NAMALWA (cell line): ENCODE measurements at regions not wholly inside any gene's neighbourhood (a gene's known extent, or its start where the extent isn't known, plus 50 kb on each side); places are given as distances from the start of the nearest gene placed in this dataset.
"Not testable (repeated sequence)": the region's sequence is repeated elsewhere in the genome, so short reads cannot be mapped to it uniquely, and the experiment has no call there.

Experiments used
- DNase-seq: peaks from one replicate; pipeline ENCODE4 v3.0.0-alpha.2; 2015; ENCODE audit warnings: low spot score

GRCh38 chr7:65453341-65454030 is 79.8 kb downstream of the ZNF92 start:
- DNase-seq: no peak

DNA sequence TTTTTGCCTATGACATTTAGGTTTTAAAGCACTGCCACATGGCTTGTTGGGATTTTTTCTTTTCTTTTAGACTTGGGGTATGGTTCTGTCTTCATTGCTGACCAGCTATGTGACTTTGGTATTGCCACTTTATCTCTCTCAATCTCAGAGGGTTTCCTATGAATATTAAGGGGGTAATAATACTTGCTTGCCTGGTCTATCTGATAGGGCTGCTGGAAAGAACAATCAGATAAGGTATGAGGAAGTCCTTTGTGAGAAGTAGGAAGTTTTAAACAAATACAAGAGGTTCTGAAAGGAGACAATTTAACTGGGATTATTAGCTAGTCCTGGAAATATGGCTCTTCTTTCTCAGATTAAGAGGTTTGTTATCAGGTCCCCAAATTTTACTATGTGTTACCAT is 80.8 kb downstream of the ZNF92 start:
- DNase-seq: no peak

DNA sequence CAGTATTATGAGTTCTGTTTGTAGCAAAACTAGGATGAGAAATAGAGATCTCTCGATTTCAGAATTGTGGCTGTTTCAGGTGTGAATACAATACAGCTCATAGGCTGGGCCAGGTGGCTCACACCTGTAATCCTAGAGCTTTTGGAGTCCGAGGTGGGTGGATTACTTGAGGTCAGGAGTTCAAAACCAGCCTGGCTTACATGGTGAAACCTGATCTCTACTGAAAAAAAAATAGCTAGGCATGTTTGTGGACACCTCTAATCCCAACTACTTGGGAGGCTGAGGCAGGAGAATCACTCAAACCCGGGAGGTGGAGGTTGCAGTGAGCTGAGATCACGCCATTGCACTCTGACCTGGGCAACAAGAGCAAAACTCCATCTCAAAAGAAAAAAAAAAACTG is 81.4 kb downstream of the ZNF92 start:
- DNase-seq: not testable (repeated sequence)

DNA sequence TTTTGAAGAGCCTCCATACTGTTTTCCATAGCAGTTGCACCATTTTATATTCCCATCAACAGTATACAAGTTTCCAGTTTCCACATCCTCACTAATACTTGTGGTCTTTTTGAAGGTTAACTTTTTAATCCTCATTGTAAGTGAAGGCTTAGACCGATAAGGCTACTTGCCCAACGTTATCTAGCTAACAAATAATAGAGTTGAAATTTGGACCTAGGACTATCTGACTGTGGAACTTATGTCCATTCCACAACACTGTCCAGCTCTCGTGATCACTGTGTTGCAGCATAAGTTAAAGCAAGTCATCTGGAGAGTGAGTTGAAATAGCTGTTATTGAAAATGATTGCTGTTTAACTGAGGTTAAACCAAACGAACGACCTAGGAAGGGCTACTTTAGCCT is 84.0 kb downstream of the ZNF92 start:
- no peak for DNase-seq

DNA sequence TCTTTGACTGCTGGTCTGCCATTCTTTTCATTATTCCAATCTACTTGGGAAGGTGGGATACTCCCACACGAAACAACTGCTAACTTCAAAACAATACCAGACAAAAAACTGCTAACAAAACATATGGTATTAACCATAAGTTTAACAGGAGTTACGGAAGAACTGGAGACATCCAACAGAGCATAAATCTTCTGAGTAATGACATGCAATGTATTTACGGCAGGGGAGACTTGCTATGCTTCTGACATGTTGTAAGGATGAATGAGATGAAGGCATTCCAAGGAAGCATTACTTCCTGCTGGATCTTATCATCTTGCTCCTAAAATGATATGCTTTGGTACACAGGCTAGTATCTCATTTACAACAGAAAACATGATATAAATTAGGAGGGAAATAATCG is 85.8 kb downstream of the ZNF92 start:
- no peak for DNase-seq

DNA sequence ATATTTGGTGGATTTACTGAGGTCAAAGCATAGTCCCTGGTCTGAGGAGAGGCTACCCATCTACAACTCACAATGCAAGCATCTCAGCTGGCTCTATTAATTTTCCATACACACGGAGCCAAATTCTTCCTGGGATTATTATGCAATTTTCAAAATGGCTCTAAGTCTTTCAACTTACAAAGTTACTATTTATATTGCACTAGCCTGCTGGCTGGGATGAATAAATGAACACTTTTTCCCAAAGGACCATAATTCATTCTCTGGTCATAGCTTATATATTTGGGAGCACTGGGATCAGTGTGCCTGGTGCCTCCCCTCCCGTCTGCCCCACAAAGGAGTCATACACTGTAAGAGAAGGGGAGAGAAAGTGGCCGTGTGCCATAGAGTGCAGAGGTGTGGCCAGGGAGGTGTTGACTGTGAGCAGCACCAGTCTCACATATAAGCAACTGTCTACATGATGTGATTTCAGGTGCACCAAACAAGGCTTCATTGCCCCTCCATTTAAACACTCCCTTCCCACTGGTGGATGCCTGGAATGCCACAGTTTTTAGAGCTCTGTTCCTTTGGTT is 88.6 kb downstream of the ZNF92 start:
- no peak for DNase-seq

GRCh38 chr7:65463184-65463583 is 89.5 kb downstream of the ZNF92 start:
- DNase-seq: no peak

GRCh38 chr7:65469919-65470558 is 96.4 kb downstream of the ZNF92 start:
- not testable (repeated sequence) for DNase-seq

- DNase-seq: no peak
These were observed 97.9 kb downstream of the ZNF92 start for GRCh38 chr7:65471587-65471986.

- no peak for DNase-seq
These were observed 101.5 kb downstream of the ZNF92 start for GRCh38 chr7:65475040-65475726.

GRCh38 chr7:65475734-65476319 is 102.2 kb downstream of the ZNF92 start:
- DNase-seq: peak; percentile 94

- peak; percentile 58 for DNase-seq
These were observed 103.7 kb downstream of the ZNF92 start for GRCh38 chr7:65477326-65477725.

- DNase-seq: no peak
These were observed 115.7 kb downstream of the ZNF92 start for GRCh38 chr7:65489260-65489767.

DNA sequence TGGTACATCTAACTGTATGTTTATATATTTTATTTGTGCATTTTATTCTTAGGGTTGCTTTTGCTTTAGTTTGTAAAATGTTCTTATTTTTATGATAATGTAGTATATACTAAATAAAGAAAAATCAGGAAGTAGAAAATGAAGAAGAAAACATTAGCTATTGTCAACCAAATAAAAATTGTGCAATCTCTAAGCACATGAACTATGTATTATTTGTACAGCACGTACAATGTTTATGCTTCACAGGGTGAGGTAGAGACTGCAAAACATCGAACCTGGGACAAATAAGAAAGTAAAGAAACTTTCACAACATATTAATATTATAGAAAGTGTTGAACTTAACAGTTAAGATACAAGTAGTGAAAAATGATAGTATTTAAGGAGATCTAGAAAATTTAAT is 123.0 kb downstream of the ZNF92 start:
- DNase-seq: not testable (repeated sequence)

DNA sequence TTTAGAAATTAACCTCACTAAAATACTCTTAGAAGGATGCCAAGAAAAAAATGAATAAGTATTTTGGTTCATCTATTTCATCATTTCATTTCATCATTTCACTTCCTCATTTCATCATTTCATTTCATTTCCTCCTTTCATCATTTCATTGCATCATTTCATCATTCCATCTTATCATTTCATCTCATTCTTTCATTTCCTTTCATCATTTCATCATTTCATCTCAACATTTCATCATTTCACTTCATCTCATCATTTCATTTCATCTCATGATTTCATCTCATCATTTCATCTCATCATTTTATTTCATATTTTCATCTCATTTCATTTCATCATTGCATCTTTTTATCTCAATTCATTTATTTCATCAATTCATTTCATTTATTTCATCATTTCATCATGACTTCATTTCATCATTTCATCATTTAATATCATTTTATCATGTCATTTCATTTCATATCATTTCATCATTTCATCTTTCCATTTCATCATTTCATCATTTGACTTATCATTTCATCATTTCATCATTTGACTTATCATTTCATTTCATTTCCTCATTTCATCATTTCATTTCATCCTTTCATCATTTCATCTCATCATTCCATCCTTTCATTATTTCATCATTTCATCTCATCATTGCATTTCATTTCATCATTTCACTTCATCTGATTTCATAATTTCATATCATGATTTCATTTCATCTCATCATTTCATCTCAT is 129.9 kb downstream of the ZNF92 start:
- peak; percentile 72 for DNase-seq

- DNase-seq: not testable (repeated sequence)
These were observed 131.1 kb downstream of the ZNF92 start for GRCh38 chr7:65504504-65505319.

GRCh38 chr7:65505320-65505633 is 131.6 kb downstream of the ZNF92 start:
- DNase-seq: not testable (repeated sequence)

DNA sequence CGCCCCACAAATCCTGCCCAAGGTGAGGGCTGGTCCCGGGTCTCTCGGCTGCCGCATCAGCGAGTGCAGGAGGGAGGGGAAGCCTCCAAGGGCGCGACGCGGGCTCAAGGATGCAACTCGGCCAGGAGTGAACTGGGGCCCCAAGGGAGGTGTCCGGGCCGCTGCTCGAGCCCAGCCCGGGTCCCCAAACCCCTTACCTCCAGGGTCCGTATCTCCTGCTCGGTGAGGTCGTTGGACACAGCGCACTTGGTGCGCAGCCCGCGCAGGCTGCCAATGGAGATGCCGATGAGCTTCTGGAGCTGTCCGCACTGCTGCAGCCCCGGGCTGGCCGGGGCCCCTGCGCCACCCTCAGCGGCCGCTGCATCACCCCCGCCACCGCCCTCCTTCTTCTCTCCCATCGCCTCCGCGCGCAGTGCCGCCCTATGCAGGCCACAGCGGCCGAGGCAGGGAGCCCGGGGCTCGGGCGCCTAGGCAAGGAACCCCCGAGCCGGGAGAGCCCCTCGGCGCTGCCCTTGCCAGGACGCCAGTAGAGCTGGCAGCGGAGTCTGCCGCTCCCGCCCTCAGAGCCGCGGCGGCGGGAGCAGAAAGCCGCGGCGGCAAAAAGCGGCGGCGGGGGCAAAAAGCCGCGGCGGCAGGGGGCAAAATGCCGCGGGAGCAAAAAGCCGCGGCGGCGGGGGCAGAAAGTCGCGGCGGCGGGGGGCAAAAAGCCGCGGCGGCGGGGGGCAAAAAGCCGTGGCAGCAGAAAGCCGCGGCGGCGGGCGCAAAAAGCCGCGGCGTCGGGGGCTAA is 135.1 kb downstream of the ZNF92 start:
- DNase-seq: peak; percentile 36

DNA sequence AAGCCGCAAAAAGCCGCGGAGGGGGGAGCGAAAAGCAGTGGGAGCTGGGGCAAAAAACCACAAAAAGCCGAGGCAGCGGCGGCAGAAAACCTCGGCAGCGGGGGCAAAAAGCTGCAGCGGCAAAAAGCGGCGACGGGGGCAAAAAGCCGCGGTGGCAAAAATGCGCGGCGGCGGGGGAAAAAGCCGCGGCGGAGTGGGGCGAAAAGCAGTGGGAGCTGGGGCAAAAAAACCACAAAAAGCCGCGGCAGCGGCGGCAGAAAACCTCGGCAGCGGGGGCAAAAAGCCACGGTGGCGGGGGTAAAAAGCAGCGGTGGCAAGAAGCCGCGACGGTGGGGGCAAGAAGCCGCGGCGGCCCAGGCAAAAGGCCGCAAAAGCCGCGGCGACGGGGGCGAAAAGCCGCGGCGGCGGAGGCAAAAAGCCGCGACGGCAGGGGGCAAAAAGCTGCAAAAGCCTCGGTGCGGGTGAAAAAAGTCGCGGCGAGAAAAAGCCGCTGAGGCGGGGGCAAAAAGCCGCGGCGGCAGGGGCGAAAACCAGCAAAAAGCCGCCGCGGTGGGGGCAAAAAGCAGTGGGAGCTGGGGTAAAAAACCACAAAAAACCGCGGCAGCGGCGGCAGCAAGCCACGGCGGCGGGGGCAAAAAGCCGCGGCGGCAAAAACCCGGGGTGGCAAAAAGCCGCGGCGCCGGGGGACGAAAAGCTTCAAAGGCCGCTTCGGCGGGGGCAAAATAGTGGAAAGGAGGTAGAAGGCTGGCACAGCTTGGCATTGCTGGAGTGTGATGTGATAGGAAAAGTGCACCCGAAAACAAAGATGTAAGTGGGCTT is 135.9 kb downstream of the ZNF92 start:
- peak; percentile 78 for DNase-seq
